ENCODE measurements at regions not wholly inside any gene's neighbourhood (a gene's known extent, or its start where the extent isn't known, plus 50 kb on each side); places are given as distances from the start of the nearest gene placed in this dataset.
A peak's percentile ranks its signal among the peaks of the same experiment; 100 is the strongest.

DNA sequence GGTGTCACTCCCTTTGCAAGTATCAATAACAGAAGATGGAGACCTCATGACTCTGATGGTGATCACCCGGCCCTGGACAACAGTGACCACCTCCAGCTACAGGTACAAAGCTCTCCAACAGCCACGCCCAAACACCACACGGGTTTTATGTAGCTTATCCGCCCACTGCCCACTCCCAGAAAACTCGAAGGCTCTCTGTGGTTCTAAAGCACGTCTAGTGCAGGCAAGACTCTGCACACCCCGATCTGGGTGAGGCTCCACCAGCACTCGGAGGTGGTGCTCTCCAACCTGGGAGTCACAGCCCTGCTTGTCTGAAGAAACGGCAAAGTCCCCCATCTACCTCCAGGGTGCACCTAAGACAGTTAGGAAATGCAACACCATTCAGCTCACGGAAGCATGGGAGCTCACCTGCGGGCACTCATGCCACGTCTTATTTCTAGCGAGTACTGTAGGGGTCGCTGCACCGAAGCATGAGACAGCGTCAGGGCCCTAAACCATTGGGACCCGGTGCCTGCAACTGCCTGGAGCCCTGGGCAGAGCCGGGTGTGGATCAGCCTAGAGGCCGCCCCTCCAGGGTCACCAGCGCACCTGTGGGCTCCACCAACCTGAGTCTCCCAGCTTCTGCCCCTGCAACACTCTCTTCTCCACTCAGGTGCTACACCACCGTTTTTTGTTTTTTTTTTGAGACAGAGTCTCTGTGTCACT, 58.1 kb upstream of the ZNF354A start:
- H3K9me3 ChIP-seq, result peaks cover 28% of the 10 kb centered on the region; the same call in 2 of the 3 replicates
- H3K4me3 ChIP-seq, result no peak overlapping the region
- CTCF ChIA-PET, result interaction anchor here (1.6 kb wide), 1 partner anchor 58 kb away, joined by 4 read pairs; the partner anchor contains the start of gene ZNF354A
- H3K4me2 ChIP-seq, result no peak overlapping the region
- POLR2A ChIA-PET, result no interaction called here
- peak overlapping the region in 1 of 2 experiments; percentile 82; a peak in 3 of 6 replicates for H3K27ac ChIP-seq
- TF ChIP-seq ESRRA (IDR thresholded peaks at IDR 0.05; ENCODE audit: borderline replicate concordance, low read length), result no peak
- TF ChIP-seq POLR2AphosphoS2 (conservative IDR thresholded peaks at IDR 0.05; ENCODE audit: low read length), result no peak
- no peak for TF ChIP-seq HOXB13 (CRISPR knock-in tag; IDR thresholded peaks at IDR 0.05; ENCODE audit: low read depth)
- no peak for TF ChIP-seq PHF8 (IDR thresholded peaks at IDR 0.05; ENCODE audit: borderline replicate concordance, low read depth)
- TF ChIP-seq EHMT2 (IDR thresholded peaks at IDR 0.05; ENCODE audit: low read depth), result no peak
- TF ChIP-seq KDM1A (IDR thresholded peaks at IDR 0.05; ENCODE audit: low read depth), result no peak
- TF ChIP-seq, protein P1, sequence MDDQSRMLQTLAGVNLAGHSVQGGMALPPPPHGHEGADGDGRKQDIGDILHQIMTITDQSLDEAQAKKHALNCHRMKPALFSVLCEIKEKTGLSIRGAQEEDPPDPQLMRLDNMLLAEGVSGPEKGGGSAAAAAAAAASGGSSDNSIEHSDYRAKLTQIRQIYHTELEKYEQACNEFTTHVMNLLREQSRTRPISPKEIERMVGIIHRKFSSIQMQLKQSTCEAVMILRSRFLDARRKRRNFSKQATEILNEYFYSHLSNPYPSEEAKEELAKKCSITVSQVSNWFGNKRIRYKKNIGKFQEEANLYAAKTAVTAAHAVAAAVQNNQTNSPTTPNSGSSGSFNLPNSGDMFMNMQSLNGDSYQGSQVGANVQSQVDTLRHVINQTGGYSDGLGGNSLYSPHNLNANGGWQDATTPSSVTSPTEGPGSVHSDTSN (IDR thresholded peaks at IDR 0.05), result no peak
- TF ChIP-seq USF2 (IDR thresholded peaks at IDR 0.05), result no peak
- TF ChIP-seq EP300 (IDR thresholded peaks at IDR 0.05), result no peak
- TF ChIP-seq, protein P2, sequence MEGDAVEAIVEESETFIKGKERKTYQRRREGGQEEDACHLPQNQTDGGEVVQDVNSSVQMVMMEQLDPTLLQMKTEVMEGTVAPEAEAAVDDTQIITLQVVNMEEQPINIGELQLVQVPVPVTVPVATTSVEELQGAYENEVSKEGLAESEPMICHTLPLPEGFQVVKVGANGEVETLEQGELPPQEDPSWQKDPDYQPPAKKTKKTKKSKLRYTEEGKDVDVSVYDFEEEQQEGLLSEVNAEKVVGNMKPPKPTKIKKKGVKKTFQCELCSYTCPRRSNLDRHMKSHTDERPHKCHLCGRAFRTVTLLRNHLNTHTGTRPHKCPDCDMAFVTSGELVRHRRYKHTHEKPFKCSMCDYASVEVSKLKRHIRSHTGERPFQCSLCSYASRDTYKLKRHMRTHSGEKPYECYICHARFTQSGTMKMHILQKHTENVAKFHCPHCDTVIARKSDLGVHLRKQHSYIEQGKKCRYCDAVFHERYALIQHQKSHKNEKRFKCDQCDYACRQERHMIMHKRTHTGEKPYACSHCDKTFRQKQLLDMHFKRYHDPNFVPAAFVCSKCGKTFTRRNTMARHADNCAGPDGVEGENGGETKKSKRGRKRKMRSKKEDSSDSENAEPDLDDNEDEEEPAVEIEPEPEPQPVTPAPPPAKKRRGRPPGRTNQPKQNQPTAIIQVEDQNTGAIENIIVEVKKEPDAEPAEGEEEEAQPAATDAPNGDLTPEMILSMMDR (IDR thresholded peaks at IDR 0.05), result no peak
- ATAC-seq (no peak), FAIRE-seq (no peak), DNase-seq (ENCODE audit: low read depth in 1 of 2, low spot score in 1 of 2) (no peak)
- peaks cover 21% of the 10 kb centered on the region for H3K4me1 ChIP-seq
- WGBS (ENCODE audit: missing lambda C conversion rate), result 70% methylated on average over 12 of the region's 21 CpGs

- Histone ChIP-seq H3K4me1 (peaks cover 21% of the 10 kb centered on the region), H3K27ac (peak overlapping the region; percentile 17 to 82; a peak in 4 of 6 replicates), H3K4me2 (no peak overlapping the region), H3K9me3 (peaks cover 35% of the 10 kb centered on the region; the same call in 2 of the 3 replicates), H3K4me3 (no peak overlapping the region)
- no peak for ATAC-seq
- no peak for DNase-seq (ENCODE audit: low read depth in 1 of 2, low spot score in 1 of 2)
- CTCF ChIA-PET, result interaction anchor here (1.6 kb wide), 1 partner anchor 57 kb away, joined by 4 read pairs; the partner anchor contains the start of gene ZNF354A
- POLR2A ChIA-PET, result no interaction called here
- no peak for FAIRE-seq
- TF ChIP-seq JUN (IDR thresholded peaks at IDR 0.05) (no peak), CEBPB (IDR thresholded peaks at IDR 0.05) (no peak), SMC3 (IDR thresholded peaks at IDR 0.05) (no peak), POLR2A (IDR thresholded peaks at IDR 0.05; ENCODE audit: low read length) (no peak), PHF8 (IDR thresholded peaks at IDR 0.05; ENCODE audit: borderline replicate concordance, low read depth) (no peak), SREBF2 (IDR thresholded peaks at IDR 0.05) (no peak), RARB (CRISPR knock-in tag; IDR thresholded peaks at IDR 0.05) (no peak), RFX5 (IDR thresholded peaks at IDR 0.05) (no peak), HEYL (CRISPR knock-in tag; IDR thresholded peaks at IDR 0.05) (no peak), HOXB5 (CRISPR knock-in tag; IDR thresholded peaks at IDR 0.05) (no peak), RNF2 (IDR thresholded peaks at IDR 0.05; ENCODE audit: borderline replicate concordance, low read depth) (no peak), EHMT2 (IDR thresholded peaks at IDR 0.05; ENCODE audit: low read depth) (no peak), ZC3H11A (IDR thresholded peaks at IDR 0.05) (no peak), MAZ (IDR thresholded peaks at IDR 0.05; ENCODE audit: borderline replicate concordance, low read depth, low read length) (no peak), ESRRA (IDR thresholded peaks at IDR 0.05; ENCODE audit: borderline replicate concordance, low read length) (no peak)
- 83% methylated on average over 9 of the region's 9 CpGs for whole genome bisulfite sequencing (ENCODE audit: missing lambda C conversion rate)
Observed at GRCh38 chr5:178787889-178788288, 57.4 kb upstream of the ZNF354A start.
